ENCODE measurements at regions not wholly inside any gene's neighbourhood (a gene's known extent, or its start where the extent isn't known, plus 50 kb on each side); places are given as distances from the start of the nearest gene placed in this dataset.
"Not testable (repeated sequence)": the region's sequence is repeated elsewhere in the genome, so short reads cannot be mapped to it uniquely, and the experiment has no call there.

DNA sequence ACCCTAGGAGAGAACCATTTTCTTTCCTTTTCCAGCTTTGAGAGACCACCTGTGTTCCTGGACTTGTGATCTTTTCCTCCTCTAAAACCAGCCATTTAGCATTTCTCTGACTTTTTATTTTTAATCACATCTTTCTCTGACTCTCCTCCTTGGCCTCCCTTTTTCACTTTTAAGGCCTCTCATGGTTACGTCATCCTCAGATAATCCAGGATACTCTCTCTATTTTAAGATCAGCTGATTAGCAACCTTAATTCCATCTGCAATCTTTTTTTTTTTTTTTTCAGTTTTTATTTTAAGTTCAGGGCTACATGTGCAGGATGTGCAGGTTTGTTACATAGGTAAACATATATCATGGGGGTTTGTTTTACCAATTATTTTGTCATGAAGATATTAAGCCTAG, 54.0 kb downstream of the RFPL4B start:
- DNase-seq: no peak

DNA sequence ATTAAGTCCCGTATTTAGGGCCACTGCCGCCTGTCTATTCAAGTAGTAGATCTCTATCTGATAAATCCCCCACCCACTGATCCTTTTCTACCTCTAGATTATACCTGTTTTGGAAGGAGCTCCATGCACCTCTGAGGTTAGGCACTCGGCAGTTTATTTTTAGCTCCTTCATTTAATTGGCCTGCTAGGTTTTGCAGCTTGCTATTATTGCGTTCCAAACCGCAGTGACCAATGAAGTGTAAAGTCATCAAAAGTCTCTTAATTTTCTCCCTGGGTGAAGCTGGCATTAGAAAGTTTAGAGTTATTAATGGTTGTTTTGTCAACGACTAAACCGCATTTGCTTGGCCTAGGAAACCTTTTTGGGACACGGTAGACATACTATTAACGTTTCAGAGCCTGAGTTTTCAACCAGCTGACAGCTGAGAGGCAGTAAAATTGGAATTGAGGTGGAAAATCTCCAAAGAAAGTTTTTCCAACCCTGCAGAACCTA, 60.0 kb downstream of the RFPL4B start:
- no peak for DNase-seq

DNA sequence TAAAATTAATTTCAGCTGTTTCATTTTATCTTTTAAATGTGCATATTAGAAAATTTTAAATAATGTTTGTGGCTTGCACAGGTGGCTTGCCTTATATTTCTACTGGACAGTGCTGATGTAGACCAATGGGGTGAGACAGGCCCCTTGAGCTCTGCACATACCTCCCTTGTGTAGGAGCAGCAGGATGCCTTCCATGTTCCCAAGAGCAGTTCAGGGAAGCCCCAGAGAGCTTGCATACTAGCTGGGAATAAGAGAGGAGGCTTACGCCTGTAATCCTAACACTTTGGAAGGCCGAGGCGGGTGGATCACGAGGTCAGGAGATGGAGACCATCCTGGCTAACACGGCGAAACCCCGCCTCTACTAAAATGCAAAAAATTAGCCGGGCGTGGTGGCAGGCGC, 61.4 kb downstream of the RFPL4B start:
- DNase-seq: no peak

DNA sequence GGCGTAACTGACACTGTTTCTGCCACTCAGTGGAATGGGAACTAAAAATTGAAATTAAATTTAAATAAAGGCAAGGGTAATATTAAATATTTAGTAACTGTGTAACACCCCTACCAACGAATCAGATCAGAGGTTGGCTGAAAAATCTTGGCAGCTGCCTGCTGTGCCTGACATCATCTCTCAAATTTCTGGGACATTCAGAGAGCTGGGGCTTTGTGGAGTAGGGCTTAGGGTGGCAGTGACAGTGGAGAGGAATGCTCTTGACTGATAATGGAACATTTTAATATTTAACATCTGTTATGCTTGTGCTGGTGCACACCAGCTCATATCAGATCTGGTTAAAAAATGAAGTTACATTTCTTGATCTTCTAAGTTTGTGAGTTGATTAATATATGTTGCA, 62.2 kb downstream of the RFPL4B start:
- no peak for DNase-seq

DNA sequence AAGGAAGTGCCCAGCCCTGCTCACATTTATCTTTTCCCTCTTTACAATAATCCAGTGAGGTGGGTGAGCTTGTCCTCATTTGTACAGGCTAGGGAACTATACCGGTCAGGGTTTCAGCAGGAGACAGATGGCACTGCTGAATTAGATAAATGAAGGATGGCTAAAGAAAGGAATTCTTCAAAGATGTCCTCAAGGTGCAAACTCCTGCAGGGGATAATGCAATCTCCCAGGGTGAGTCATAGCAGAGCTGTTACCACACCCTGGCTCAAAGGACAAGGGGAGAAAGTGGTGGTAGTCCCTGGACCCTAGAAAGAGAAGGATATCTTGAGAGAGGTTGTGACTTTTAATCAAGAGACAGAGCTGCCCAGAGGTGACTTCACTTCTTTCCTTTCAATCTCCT, 66.7 kb downstream of the RFPL4B start:
- no peak for DNase-seq

DNA sequence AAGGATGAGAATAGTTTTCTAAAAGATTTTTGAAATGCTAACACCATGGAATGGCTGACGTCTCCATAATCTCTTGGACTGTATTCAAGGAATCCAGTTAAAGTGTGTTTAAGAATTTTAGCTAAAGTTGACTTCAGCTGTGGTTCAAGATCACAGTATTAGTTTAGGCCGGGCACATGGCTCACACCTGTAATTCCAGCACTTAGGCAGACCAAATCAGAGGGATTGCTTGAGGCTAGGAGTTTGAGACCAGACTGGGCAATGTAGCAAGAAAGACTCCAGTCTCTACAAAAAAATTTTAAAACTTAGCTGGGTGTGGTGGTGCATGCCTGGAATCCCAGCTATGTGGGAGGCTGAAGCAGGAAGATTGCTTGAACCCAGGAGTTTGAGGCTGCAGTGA, 68.2 kb downstream of the RFPL4B start:
- DNase-seq: no peak

DNA sequence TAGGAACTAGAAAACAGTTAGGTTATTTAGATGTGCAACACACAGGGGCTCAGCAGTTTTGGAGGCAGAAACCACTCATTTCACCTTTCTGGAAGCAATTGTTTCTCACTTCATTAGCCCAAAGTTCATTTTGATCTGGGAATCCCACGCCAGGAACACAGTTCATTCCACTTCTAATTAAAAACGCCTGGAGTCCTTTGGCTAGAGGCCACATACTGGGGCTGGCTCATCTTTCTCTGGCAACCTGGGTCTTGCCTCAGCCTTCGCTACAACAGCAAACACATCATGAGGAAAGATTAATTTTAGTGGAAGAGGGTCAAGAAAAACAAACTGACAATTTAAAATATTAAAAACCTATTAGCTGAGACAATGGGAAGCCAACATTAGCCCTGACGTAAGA, 69.7 kb downstream of the RFPL4B start:
- DNase-seq: no peak

DNA sequence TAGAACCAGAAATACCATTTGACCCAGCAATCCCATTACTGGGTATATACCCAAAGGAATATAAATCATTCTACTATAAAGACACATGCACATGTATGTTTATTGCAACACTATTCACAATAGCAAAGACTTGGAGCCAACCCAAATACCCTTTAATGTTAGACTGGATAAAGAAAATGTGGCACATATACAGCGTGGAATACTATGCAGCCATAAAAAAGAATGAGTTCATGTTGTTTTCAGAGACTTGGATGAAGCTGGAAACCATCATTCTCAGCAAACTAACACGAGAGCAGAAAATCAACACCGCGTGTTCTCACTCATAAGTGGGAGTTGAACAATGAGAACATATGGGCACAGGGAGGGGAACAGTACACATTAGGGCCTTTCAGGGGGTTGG, 79.9 kb downstream of the RFPL4B start:
- not testable (repeated sequence) for DNase-seq

DNA sequence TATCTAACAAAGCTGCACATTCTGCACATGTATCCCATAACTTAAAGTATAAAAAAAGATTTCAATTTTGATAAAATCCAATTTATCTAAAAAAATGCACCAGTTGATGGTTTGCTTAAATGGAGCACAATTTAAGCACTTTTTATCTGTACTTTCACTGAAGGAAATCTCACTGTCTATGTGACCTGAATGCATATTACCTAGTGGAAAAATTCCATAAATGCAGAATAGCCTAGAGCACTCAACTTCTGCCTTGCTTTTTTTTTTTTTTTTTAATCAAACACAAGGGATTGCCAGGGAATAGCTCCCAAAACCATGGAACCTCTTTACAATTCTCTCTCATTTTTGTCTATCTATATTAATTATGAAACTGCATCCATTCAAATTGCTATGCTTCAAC, 80.4 kb downstream of the RFPL4B start:
- DNase-seq: no peak

DNA sequence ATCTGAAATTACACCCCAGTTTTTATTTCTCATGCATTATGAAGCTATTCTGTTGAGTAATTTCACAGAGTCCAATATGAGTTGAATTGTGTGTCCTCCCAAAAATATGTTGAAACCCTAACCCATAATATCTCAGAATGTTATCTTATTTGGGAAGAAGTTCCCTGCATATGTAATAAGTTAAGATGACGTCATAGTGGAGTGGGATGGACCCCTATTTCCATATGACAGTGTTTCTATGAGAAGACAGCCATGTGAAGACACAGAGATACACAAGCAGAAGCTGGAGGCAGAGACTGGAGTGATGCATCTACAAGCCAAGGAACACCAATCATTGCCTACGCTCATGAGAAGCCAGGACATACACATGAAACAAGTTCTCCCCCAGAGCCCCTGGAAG, 81.3 kb downstream of the RFPL4B start:
- DNase-seq: no peak

DNA sequence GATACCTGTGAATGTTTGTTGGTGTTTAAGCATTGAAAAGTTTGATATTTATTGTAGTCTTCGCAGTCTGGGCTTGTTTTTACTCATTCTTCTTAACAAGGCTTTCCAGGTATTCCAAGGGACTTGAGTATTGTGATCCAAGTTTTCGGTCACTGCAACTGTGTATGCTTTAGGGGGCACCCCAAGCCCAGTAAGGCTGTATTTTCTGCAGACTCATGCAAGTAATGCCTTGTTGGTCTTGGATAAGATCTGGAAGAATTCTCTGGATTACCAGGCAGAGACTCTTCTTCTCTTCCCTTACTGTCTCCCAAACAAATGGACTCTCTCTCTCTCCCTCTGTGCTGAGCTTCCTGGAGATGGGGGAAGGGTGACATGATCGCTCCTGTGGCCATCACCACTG, 82.1 kb downstream of the RFPL4B start:
- DNase-seq: no peak

DNA sequence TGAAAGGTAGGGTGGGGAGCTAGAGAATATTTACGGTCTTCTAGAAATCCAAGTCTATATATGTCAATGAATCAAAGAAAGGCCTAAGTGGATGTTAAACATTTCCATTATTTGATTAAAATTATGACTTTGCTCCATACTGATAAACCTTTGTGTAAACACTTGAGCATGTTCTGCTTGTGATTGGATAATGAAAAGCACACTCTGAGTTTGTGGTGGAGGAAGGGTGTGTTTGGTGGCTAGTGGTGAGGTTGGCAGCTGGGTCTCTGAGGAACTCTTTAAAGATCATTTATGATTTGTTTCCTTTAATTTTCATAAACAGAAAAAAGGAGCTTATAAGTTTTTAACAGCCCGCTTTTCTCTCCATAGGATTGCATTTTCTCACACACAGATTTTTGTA, 84.7 kb downstream of the RFPL4B start:
- DNase-seq: no peak

DNA sequence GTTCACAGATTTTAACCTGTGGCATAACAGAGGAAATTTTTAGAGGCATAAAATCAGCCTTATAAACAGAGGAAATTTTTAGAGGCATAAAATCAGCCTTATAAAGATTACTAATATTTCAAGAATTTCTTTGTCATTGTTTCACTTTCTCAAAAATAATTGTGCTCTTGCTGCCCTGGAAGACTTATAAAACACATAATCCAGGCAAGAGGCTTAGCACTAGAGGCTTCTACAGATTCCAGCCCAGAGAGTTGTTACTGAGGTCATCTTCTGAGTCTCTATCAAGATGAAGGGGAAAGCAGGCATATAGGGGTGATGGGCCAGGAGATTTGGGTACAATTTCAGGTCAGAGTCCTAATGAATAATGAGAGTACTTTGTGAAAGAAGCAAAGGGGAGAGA, 85.7 kb downstream of the RFPL4B start:
- DNase-seq: no peak

DNA sequence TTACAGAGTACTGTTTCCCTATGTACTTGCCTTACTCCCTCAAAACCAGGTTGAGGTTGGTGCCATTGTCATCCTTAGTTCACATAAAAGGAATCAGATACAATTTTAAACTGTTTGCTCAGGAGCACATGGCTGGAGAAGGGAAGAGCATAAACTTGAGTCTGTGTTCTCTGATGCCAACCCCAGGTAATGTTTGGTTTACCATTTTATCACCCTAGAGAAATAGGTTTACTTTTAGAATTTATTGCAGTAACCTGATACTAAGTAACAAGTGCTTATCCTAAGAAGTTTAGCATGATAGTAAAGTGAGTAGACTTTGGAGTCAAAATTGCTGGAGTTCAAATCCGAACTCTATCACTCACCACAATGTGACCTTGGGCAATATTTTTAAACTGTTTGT, 86.3 kb downstream of the RFPL4B start:
- no peak for DNase-seq

DNA sequence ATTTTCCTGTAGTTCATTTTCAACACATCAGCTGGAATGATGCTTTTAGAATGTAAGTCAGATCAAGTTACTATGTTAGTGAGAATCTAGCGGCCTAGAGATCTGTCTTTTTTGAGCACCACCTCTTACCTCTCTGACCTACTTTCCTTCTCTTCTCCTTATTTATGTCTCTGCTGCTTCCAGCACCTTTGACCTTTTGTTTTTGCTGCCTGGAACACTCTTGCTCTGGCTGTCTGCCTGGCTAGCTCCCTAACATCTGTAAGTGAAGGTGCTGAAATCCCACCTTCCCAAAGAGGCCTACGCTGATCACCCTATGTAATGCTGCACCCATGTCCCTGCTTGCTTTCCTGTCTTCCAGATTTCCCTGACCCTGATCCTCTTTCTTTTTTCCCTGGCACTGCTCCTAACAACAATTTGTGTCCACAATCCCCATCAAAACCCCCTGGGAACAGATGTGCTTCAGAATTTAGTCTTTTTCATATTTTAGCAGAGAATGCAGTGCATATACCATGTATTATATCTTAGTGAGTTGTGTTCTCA, 87.8 kb downstream of the RFPL4B start:
- DNase-seq: no peak

DNA sequence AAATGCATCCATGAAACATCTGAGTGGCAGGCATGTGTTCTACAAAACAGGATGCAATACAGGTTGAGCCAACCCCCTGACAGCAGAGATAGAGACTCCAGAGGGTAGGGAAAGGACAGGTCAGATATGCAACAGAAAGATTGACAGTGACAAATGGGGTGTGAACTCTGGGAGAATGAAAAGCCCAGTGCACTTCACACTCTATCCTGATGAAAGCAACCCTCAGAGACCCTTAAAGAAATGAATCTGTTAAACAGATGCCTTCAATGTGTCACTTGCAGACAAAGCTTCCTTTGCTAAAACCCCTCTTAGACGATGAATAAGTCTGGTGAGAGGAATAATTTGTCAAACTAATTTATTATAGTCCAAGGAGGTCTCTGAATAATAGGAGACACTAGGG, 89.9 kb downstream of the RFPL4B start:
- DNase-seq: no peak

DNA sequence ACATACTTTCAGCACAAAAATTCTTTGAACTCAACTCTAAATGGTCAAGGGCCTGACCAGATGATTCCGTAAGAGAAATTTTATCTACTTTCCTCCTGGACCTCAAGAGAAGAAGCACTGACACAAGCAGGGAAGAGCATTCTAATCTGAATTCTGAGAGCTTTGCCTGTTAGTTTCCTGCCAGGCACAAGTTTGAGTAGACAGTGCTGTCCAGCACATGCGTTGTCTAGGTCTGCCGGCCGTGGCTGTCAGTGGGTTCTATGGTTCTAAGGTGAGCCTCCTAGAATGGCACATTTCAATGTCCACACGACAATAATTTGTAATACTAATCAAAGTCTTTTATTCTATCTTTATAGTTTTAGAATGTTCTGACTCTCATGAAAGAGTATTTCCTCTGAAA, 91.9 kb downstream of the RFPL4B start:
- DNase-seq: no peak

DNA sequence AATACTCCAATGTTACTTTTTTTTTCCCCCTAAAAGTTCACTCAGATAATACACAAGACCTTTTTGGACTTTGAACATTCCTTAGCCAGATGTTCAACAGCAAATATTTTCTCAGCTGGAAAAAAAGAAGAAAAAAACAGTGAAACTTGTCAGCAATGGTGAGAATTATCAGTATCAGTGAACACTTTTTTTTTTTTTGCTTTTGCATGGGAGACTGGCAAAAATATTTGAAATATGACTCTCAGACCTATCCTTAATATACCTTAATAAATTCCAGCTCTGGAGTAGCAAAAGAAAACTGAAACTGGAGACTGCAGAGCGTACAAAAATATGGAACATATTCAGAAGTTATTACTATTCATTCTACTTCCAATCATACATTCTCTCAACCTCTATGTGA, 92.3 kb downstream of the RFPL4B start:
- DNase-seq: no peak

DNA sequence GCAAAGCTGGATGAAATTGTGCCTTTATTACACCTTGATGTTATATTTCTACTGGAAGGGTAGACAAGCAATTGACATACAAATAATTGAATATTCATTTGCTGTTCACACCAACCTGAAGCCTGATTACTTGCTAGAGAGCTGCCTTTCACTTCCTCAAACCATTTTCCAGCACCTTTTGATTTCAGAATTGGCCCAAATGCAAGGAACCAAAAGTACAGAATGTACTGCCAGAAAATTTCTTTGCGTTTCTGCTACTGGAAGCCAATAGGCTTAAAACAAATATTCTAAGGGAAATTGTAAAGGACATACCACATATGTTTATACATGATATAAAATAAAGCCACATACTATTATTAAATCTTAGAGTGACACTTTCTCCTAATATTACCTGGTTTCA, 94.5 kb downstream of the RFPL4B start:
- no peak for DNase-seq

DNA sequence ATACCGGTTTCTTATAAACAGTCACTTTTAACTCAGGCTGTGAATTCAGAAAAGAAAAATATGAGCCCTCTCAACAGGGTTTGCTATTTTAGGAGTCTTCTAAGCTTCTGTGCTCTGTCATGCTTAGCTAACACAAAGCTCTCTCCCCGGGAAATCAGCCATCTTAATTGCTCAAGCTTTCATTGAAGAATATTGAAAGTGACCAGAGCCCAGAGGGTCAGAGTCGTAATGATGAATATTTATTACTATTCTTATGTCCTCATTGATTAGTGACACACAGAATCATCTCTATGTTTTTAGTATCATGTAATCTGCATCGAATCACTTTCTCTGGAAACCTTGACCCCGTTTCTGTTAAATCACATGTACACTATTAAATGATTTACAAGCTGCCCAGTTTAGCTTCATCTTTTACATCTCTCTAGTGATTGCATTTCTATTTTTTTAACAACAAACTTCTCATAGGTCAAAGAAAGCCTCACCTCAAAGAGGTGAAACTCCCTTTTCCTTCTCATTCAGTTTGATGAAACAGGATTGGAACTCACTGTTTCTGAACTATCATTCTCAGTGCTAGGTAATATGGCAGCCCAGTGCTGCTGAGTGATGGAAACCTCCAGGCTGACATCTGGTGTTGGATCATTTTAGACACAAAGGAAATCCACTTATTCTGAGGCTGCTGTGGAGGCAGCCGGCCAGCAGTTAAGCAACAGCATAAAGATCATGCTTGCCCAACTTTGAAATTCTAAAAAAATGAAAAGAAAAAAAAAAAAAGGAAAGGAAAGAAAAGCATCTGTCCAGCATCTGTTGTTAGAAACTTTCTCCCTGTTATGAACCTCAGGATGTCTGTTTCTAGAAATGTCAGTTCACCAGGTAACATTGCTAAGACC, 96.3 kb downstream of the RFPL4B start:
- no peak for DNase-seq

DNA sequence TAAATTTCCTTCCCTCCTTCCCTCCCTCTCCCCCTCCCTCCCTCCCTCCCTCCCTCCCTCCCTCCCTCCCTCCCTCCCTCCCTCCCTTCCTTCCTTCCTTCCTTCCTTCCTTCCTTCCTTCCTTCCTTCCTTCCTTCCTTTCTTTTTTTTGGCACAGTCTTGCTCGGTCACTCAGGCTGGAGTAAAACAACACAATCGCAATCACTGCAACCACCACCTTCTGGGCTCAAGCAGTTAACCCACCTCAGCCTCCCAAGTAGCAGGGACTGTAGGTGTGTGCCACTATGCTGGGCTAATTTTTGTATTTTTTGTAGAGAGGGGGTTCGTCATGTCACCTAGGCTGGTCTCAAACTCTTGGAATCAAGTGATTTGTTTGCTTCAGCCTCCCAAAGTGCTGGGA, 101.7 kb downstream of the RFPL4B start:
- DNase-seq: not testable (repeated sequence)

DNA sequence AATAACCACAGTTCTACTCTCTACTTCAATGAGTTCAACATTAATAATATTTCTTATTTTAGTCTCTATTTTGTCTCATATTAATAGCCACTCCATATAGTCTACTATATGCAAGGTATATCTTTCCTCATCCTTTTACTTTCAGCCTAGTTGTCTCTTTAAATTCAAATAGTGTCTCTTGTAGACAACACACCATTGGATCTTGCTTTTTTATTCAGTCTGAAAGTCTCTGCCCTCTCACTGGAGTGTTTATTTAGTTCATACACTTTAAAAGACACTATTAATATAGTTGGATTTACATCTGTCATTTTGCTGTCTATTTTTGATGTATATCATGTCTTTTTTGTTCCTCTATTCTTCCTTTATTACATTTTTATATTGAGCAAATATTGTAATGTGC, 103.5 kb downstream of the RFPL4B start:
- DNase-seq: no peak

DNA sequence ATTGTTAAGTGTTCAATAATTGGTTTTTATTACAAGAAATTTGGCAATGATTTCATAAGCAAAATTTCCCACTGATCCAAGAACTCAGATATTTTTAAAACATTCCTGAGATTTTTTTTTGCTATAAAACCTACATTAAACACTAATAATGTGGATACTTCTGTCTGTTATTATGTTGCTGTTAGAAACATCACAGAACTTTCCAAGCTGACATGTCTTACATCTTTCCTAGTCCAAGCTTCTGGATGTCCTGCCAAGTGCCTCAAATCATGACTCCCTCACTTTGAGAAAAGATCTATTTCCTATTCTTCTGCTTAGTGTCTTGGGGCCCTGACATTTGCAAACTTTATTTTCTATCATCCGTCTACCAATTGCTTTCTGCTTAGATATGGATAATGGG, 110.8 kb downstream of the RFPL4B start:
- DNase-seq: no peak

DNA sequence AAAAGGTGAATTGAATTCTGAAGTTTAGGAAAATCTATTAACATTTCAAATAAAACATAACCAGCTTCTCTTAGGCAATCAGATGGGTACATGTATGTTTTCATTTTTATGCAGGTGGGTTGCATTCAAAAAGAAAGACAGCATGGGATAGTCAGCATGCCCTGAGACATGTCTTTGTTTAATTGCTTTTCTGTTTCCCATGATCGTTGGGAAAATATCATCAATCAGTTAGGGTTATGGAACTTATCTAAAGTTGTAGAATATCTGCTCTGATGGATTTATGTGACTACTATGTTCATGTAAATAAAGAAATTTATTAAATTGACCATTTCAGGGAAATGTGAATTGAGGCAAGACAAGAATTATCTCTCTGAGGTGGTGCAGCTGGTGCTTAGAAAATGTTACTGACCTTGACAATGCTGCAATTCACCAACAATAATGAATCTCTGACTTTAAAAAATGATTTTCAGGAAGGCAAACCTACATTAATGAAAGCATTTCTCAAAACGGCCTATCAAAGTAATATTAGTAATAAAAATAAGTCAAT, 112.7 kb downstream of the RFPL4B start:
- DNase-seq: no peak
